Activated gamma-delta T cell treated with Interleukin-2 at 50 U/mL for 16 hours (primary cell): ENCODE measurements at regions not wholly inside any gene's neighbourhood (a gene's known extent, or its start where the extent isn't known, plus 50 kb on each side); places are given as distances from the start of the nearest gene placed in this dataset.

Experiments
- DNase-seq: peaks from one replicate; pipeline ENCODE4 v3.0.0-alpha.2; 2020

DNA sequence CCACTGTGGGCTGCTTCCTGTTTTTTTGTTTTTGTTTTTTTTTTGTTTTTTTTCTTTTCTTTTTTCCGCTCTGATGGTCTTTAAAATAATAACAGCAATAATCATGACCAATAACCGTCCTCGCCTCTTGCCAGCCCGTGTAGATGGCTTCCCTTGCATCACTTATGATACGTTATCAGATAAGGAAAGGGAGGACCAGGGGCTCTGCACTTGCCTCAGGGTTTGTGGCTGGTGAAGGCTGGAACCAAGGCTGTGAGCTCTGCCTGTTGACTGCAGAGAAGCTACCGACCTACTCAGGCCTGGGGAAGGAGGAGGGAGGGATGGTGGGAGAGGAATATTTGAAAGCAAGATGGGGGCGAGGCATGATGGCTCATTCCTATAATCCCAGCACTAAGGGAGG lies 114.0 kb upstream of the SDK2 start:
- no peak for DNase-seq

DNA sequence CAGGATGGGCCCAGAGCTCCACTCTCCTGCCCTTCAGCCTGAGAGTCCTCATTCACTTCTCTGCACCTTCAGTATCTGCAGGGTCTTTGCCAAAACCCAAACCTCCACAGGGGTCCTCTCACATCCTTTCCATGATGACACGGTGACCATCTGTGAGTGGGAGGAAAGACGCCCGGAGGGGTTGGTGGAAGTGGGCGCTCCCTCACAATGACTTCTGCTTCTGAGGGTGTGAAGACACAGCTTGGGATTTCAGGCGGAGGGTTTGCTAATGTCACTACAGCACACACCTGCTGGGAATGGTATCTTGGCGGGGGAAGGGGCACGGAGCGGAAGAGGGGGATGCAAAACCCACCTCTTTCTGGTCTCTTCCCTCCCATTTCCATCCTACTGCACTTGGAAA lies 115.1 kb upstream of the SDK2 start:
- no peak for DNase-seq

DNA sequence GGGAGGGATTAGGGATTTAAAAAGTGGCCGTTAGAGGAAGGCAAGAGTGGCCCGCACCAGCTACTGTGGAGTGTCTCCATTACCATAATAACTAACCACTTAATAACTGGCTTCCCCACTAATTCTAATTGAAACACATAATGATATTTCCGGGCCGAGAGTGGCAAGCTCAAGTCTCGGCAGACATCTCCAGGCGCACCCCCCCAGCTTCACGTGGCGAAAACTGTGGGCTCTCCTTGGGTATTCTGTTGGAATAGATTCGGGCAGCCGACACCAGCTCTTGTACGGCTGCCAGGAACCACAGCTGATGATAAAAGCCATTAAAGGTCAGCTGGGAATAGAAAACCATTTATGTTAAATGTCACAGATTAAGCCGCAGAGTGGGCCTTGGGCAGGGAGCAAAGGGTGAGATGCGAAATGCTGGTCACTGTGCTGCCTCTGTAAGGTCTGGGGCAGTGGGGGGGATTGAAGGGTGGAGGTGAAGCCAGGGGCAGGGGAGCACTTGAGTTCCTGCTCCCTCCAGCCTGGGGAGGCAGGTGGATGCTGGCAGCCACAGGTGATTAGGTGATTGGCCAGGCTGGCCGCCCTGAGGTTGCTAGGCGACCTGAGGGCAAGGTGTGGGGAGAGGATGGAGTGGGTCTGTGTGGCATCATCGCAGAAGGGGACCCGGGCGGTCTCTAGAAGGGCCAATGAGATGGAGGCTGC lies 115.6 kb upstream of the SDK2 start:
- DNase-seq = no peak

GRCh38 chr17:73760439-73760758 lies 116.2 kb upstream of the SDK2 start:
- DNase-seq = no peak

- no peak for DNase-seq
These were observed 121.7 kb upstream of the SDK2 start for GRCh38 chr17:73765824-73766563.

- no peak for DNase-seq
These were observed 123.5 kb upstream of the SDK2 start for GRCh38 chr17:73767696-73768095.

- DNase-seq = no peak
These were observed 124.4 kb upstream of the SDK2 start for GRCh38 chr17:73768691-73769090.

- no peak for DNase-seq
These were observed 125.2 kb upstream of the SDK2 start for GRCh38 chr17:73769479-73769878.

- no peak for DNase-seq
These were observed 126.0 kb upstream of the SDK2 start for GRCh38 chr17:73770115-73770848.

DNA sequence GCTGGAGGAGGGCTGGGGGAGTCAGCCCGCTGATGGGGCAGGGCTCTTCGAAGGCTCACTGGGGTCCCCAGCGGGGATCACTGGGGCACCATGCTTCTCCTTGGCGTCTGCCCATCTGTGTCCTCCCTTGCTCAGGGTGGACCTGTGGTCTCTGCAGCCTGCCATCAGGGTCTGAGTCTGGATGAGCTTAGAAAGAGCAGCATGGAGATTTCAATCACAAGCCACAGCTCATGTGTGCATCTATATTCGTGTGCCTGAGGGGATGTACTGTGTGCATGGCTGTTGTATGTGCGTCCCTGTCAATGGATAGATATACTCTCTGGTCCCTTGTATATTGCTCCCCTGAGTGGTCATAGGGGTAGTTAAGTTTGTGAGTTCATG lies 126.6 kb upstream of the SDK2 start:
- no peak for DNase-seq

GRCh38 chr17:73772107-73772705 lies 128.0 kb upstream of the SDK2 start:
- DNase-seq = no peak

- peak; percentile 14 for DNase-seq
These were observed 129.5 kb upstream of the SDK2 start for GRCh38 chr17:73773702-73774101.

DNA sequence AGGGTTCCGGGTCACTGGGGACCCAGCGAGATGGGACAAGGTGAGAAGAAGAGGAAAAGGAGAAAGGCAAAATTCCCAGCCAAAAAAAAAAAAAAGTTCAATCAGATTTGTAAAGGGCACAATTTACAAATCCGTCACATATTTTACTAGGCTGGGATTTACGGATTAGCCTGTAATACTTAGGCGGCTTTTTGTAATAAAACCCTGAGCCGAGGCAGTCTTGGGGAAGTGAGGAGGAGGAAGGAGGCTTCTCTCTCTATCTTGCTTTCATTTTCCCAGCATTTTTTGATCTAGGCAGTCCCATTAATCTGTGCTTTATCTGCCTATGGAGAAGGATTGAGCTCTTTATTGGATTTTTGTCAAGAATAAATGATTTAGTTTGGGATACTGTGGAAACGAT lies 130.6 kb upstream of the SDK2 start:
- no peak for DNase-seq

DNA sequence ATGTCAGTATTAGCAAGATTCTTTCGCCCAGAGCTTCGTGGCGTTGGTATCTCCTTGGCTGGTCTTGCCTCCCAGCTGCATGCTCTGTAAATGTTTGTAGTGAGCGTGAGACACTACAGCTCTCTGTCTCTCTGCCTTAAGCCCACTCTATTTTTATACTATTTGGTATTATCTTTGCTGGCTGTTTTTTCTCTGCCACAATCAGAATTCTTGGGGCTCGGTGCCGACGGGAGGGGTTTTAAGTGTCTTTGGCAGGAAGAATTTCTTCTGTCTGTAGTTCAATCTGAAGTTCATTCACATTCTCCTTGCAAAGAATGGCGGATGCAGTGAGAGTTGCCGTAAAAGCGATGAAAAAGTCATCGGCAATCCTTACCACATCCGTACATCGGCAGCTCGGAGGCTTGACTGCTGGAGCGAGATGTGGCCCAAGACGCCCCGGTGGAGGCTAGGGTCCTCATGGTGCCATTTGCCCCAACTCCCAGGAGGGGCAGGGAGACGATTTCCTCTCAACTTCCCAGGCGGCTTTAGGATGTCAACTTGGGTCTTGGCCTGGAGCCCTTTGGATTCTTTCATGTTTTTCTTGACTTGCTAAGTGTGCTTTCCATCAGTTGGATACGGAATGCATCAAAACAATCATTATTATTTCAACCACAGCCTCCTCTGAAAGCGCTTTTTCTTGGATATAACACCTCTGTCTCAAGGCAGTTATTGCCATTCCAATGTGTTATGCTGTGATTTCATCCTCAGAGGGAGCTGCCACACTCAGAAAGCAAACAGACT lies 132.3 kb upstream of the SDK2 start:
- DNase-seq = no peak

DNA sequence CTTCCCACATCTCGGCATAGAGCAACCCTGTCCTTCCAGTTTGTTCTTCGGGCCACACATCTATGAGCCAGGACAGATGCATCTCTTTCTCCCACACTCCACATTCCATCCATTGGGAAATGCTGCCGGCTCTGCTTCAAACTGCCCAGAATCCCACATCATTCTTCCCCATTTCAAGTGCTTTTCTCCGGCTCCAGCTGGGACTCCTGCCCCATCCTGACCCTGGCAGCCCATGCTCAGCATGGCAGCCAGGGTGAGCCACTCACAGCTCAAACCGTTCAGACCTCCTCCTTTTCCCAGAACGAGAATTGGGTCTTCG lies 132.8 kb upstream of the SDK2 start:
- no peak for DNase-seq

GRCh38 chr17:73782231-73782630 lies 138.0 kb upstream of the SDK2 start:
- DNase-seq = no peak

- DNase-seq = no peak
These were observed 138.6 kb upstream of the SDK2 start for GRCh38 chr17:73782641-73783381.

- no peak for DNase-seq
These were observed 139.1 kb upstream of the SDK2 start for GRCh38 chr17:73783382-73783766.

GRCh38 chr17:73783945-73784603 lies 139.8 kb upstream of the SDK2 start:
- DNase-seq = no peak

DNA sequence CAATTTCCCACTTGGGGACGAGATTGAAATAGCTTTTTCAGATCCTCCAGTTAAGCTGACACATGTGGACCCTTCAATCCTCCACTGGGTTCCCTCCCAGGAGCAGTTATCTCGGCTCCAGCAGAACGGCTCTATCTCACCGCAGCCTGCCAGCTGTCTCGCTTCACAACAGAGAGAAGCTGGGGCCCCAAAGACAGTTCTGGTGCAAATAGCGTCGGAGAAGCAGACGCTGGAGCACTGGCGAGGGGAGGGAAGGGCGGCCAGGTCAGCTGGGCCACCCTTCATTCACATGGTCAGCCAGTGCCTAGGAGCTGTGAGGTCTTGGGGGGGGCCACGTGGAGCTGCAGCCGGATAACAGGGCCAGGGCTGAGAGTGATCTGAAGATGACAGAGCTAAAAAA lies 141.3 kb upstream of the SDK2 start:
- no peak for DNase-seq

DNA sequence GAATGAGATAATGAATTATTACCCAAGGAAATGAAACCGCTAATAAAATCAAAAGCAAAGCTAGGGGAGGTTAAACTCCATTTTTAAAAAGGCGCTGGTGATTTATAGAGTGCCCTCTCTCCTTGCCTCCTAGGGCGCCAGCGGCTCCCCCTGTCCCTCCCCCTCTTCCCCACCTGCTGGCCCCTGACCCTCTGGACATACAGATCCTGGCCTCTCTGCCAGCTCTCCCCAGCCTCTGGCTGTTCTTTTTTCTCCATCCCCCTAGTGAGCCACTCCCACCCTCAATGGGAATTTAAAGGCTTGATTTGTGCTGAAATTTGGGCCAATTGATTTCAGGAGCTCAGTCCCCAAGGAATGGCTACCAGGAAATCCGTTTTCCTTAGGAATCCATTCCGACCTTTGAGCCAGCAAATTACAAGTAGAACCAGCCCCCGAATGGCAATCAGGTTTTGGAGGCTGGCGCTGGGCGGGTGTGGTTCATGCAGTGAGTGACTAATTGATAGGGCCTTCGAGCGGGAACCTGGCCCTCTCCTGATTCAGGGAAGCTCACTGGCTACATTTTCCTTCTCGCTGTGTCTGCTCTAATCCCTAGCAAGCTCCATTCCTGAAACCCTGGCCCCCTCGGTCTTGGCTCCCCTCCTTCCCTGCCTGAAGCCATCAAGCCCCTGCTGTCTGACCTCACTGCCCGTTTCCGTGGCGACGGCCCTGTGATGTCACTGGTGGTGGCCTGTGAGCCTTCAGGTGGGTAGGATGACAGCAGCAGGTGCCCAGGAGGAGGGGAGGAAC lies 141.9 kb upstream of the SDK2 start:
- DNase-seq = no peak
